Neural progenitor cell (in vitro differentiated cells): ENCODE measurements at regions not wholly inside any gene's neighbourhood (a gene's known extent, or its start where the extent isn't known, plus 50 kb on each side); places are given as distances from the start of the nearest gene placed in this dataset.
"Not testable (repeated sequence)": the region's sequence is repeated elsewhere in the genome, so short reads cannot be mapped to it uniquely, and the experiment has no call there.

Experiments
- CTCF ChIP-seq: fragments of 200-600 bp; sonication (generic); IDR thresholded peaks from 2 replicates; pipeline ENCODE4 v1.5.1; 2017; ENCODE audit warnings: antibody characterized with exemption, mild to moderate bottlenecking
- EZH2 ChIP-seq: fragments of 200-600 bp; sonication (generic); IDR thresholded peaks from 2 replicates; pipeline ENCODE4 v1.6.1; 2017; ENCODE audit warnings: antibody characterized with exemption, mild to moderate bottlenecking, moderate library complexity

- TF ChIP-seq CTCF, EZH2: not testable (repeated sequence)
Measured at GRCh38 chr3:125741991-125742718, 146.9 kb upstream of the OSBPL11 start.
